Tibial nerve (tissue), 3 donors: ENCODE measurements at regions not wholly inside any gene's neighbourhood (a gene's known extent, or its start where the extent isn't known, plus 50 kb on each side); places are given as distances from the start of the nearest gene placed in this dataset.

ENCODE experiments used
- CTCF ChIP-seq, 5 experiments: fragments of 200-600 bp in 3 of 5; fragments of 450-650 bp in 2 of 5; sonication (generic) in 3 of 5; IDR thresholded peaks; one replicate each; pipeline ENCODE4 v1.5.1; 2016 to 2019; ENCODE audit warnings: antibody characterized with exemption in 5 of 5, mild to moderate bottlenecking in 3 of 5, moderate library complexity in 2 of 5
- POLR2A ChIP-seq, 2 donors: fragments of 450-650 bp; IDR thresholded peaks; one replicate each; pipeline ENCODE4 v1.6.1; 2017; ENCODE audit warnings: antibody characterized with exemption in 2 of 2, mild to moderate bottlenecking in 2 of 2, moderate library complexity in 2 of 2

- TF ChIP-seq CTCF (IDR thresholded peaks at IDR 0.05), result no peak
- no peak for TF ChIP-seq POLR2A (IDR thresholded peaks at IDR 0.05)
Measured at GRCh38 chr2:2569836-2570235, 238.8 kb upstream of the MYT1L start.
